GM12891 (cell line): ENCODE measurements at regions not wholly inside any gene's neighbourhood (a gene's known extent, or its start where the extent isn't known, plus 50 kb on each side); places are given as distances from the start of the nearest gene placed in this dataset.

ENCODE experiments used
- PAX5 ChIP-seq: IDR thresholded peaks from 2 replicates; pipeline ENCODE4 v1.6.1; 2011; ENCODE audit warnings: low read length, moderate library complexity, mild to moderate bottlenecking; ENCODE audit not compliant: insufficient read depth, severe bottlenecking
- POLR2A ChIP-seq: IDR thresholded peaks from 2 replicates; pipeline ENCODE4 v1.6.1; 2011; ENCODE audit warnings: low read depth, low read length, control low read depth
- POLR2AphosphoS5 ChIP-seq: IDR thresholded peaks from 2 replicates; pipeline ENCODE4 v1.6.1; 2011; ENCODE audit warnings: low read depth, low read length, control low read depth
- TAF1 ChIP-seq: IDR thresholded peaks from 2 replicates; pipeline ENCODE4 v1.6.1; 2011; ENCODE audit warnings: low read depth, low read length, control low read depth

GRCh38 chr10:133016493-133017202, 71.1 kb upstream of the ADGRA1 start:
- TF ChIP-seq POLR2A = no peak
- no peak for TF ChIP-seq TAF1
- TF ChIP-seq PAX5 = no peak
- no peak for TF ChIP-seq POLR2AphosphoS5
